GM23248 (cell line): ENCODE measurements at regions not wholly inside any gene's neighbourhood (a gene's known extent, or its start where the extent isn't known, plus 50 kb on each side); places are given as distances from the start of the nearest gene placed in this dataset.

Experiments used
- EZH2 ChIP-seq: fragments of 200-600 bp; sonication (generic); IDR thresholded peaks from 2 replicates; pipeline ENCODE4 v1.6.1; 2018; ENCODE audit warnings: antibody characterized with exemption, mild to moderate bottlenecking; ENCODE audit not compliant: insufficient read depth, poor library complexity, severe bottlenecking
- EZH2phosphoT487 ChIP-seq: fragments of 200-600 bp; sonication (generic); IDR thresholded peaks from 2 replicates; pipeline ENCODE4 v1.6.1; 2018; ENCODE audit warnings: antibody characterized with exemption, moderate library complexity, mild to moderate bottlenecking, low read depth; ENCODE audit not compliant: insufficient read depth

DNA sequence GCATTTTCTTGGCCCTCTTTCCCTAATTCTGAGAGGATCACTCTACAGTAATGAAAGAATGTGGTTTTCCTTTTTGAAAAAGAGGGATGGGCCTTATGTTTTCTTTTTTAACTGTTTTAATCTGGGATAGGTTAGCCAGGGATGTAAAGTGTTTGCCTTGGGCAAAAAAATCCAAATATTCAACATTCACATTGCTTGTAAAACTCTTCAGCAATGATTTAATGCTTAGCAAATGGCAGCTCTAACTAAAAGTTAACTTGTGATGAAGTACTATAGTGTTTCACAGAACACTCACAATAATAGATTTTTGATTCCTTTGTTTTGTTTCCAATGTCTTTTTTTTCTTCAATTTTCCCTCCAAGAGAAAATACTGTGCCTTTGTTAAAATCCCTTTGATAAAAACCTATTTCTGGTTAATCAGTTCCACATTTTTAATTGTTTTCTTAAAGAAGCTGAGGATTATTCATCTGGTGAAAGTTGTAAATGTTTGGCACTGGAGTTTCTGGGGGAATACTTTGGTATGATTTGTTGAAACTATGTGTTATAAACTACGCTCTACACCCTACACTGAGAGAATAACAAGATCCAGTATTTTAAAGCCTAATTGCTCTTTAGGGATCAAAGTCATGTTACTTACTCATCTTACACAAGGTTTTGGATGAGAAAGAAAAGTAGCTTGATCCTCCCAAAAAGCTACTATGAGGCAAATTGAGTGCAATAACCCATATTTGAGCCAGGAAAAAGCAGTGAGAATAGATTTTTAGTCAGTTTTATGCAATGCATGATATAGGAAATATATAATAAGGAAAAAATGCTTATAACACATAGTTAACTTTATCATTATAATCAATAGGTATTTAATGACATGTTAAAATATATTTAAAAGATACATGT is 335.8 kb downstream of the EPHA7 start:
- TF ChIP-seq EZH2: no peak
- TF ChIP-seq EZH2phosphoT487: no peak
